ENCODE measurements at regions not wholly inside any gene's neighbourhood (a gene's known extent, or its start where the extent isn't known, plus 50 kb on each side); places are given as distances from the start of the nearest gene placed in this dataset.

- H3K4me3 ChIP-seq = no peak overlapping the region
- H3K27ac ChIP-seq = no peak overlapping the region
- no peak overlapping the region for H3K9ac ChIP-seq (ENCODE audit: low read depth in 2 of 2, low read length in 2 of 2)
- H3K4me1 ChIP-seq = no peaks in the 10 kb centered on the region
- H3K36me3 ChIP-seq = no peaks in the 10 kb centered on the region
- H3K27me3 ChIP-seq = no peaks in the 10 kb centered on the region
- no peaks in the 10 kb centered on the region for H3K9me3 ChIP-seq
- intact Hi-C loops (cut with DNase I) = no loop called here
- DNase-seq = no peak
- no peak for TF ChIP-seq CTCF (IDR thresholded peaks at IDR 0.05)
Observed at GRCh38 chr10:90665905-90666662, 191.8 kb downstream of the HTR7 start.

DNA sequence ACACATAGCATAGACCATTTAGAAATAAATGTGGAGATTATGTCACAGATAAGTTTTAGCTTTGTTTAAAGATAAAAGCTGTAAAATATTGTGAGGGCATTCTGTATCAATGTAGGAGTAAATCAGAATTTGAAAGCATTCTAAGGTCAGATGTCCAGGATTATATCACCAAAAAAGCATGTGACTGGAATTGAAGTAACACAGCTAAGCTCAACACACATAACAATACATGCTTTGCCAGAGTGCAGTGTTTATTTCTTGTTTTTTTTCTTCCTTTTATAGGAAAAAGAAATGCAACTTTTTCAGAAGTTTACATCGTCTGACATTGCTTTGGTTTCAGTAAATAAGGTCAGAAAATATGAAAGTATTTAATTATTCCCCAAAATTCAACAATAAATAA, 183.4 kb downstream of the HTR7 start:
- H3K4me1 ChIP-seq = no peaks in the 10 kb centered on the region
- H3K36me3 ChIP-seq = no peaks in the 10 kb centered on the region
- no peak for DNase-seq
- no peaks in the 10 kb centered on the region for H3K27me3 ChIP-seq
- intact Hi-C loops (cut with DNase I) = no loop called here
- no peaks in the 10 kb centered on the region for H3K9me3 ChIP-seq
- H3K9ac ChIP-seq (ENCODE audit: low read depth in 2 of 2, low read length in 2 of 2) = no peak overlapping the region
- TF ChIP-seq CTCF (IDR thresholded peaks at IDR 0.05) = no peak
- H3K4me3 ChIP-seq = no peak overlapping the region
- H3K27ac ChIP-seq = no peak overlapping the region

GRCh38 chr10:90674928-90675327, 182.9 kb downstream of the HTR7 start:
- no peaks in the 10 kb centered on the region for H3K27me3 ChIP-seq
- TF ChIP-seq CTCF (IDR thresholded peaks at IDR 0.05) = no peak
- no peak overlapping the region for H3K27ac ChIP-seq
- H3K9me3 ChIP-seq = no peaks in the 10 kb centered on the region
- H3K9ac ChIP-seq (ENCODE audit: low read depth in 2 of 2, low read length in 2 of 2) = no peak overlapping the region
- no peaks in the 10 kb centered on the region for H3K36me3 ChIP-seq
- intact Hi-C loops (cut with DNase I) = no loop called here
- no peak for DNase-seq
- no peaks in the 10 kb centered on the region for H3K4me1 ChIP-seq
- no peak overlapping the region for H3K4me3 ChIP-seq

DNA sequence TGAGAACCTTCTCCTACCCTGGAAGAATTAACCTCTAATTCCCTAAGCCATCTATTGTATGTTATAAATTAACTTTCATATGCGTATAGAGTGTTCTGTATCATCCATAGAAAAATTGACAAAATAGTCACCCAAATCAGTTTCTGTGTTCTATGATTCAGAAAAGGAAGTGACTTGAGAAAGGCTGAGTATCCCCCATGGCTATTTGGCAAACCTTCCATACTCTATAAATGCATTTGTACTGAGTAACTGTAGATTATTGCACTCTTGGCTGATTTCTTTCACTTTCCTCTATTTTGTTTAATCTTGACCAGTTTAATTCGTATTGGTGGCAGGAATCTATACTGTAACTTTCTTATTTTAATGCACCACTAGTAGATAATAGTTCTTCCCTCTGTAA, 182.2 kb downstream of the HTR7 start:
- DNase-seq = no peak
- H3K27me3 ChIP-seq = no peaks in the 10 kb centered on the region
- intact Hi-C loops (cut with DNase I) = no loop called here
- no peaks in the 10 kb centered on the region for H3K36me3 ChIP-seq
- no peak overlapping the region for H3K27ac ChIP-seq
- no peaks in the 10 kb centered on the region for H3K9me3 ChIP-seq
- no peak overlapping the region for H3K4me3 ChIP-seq
- H3K9ac ChIP-seq (ENCODE audit: low read depth in 2 of 2, low read length in 2 of 2) = no peak overlapping the region
- TF ChIP-seq CTCF (IDR thresholded peaks at IDR 0.05) = no peak
- H3K4me1 ChIP-seq = no peaks in the 10 kb centered on the region
